HFFc6 (cell line): ENCODE measurements at regions not wholly inside any gene's neighbourhood (a gene's known extent, or its start where the extent isn't known, plus 50 kb on each side); places are given as distances from the start of the nearest gene placed in this dataset.

ENCODE experiments used
- DNase-seq: peaks from one replicate; pipeline ENCODE4 v3.0.0-alpha.2; 2018
- H3K27ac Mint-ChIP-seq: 2 replicates; pipeline ENCODE4 v1.8.0; 2020; ENCODE audit warnings: mild to moderate bottlenecking, mixed read lengths
- H3K27me3 Mint-ChIP-seq: 2 replicates; pipeline ENCODE4 v1.8.0; 2021; ENCODE audit warnings: mild to moderate bottlenecking, moderate library complexity, mixed read lengths; ENCODE audit not compliant: insufficient read depth
- H3K36me3 Mint-ChIP-seq: 2 replicates; pipeline ENCODE4 v1.8.0; 2021; ENCODE audit warnings: low read depth, mixed read lengths
- H3K4me1 Mint-ChIP-seq: 2 replicates; pipeline ENCODE4 v1.8.0; 2020; ENCODE audit warnings: low read depth, mixed read lengths
- H3K4me3 Mint-ChIP-seq: 2 replicates; pipeline ENCODE4 v1.8.0; 2020; ENCODE audit warnings: mild to moderate bottlenecking, moderate library complexity, mixed read lengths
- H3K9me3 Mint-ChIP-seq: 2 replicates; pipeline ENCODE4 v1.8.0; 2020; ENCODE audit warnings: mild to moderate bottlenecking, mixed read lengths
- CTCF ChIP-seq: fragments of 200-600 bp; sonication (generic); IDR thresholded peaks from 2 replicates; pipeline ENCODE4 v1.5.0; 2021; ENCODE audit warnings: antibody characterized with exemption, mild to moderate bottlenecking

- Mint-ChIP-seq H3K36me3 (peaks cover 4% of the 10 kb centered on the region; the same call in 1 of the 2 replicates), H3K27ac (no peak overlapping the region), H3K4me3 (no peak overlapping the region), H3K9me3 (no peaks in the 10 kb centered on the region), H3K27me3 (no peaks in the 10 kb centered on the region; the same call in 1 of the 2 replicates), H3K4me1 (peaks cover 14% of the 10 kb centered on the region)
- no peak for DNase-seq
- no peak for TF ChIP-seq CTCF
Observed at GRCh38 chr2:226360658-226361057, 439.0 kb downstream of the IRS1 start.

- no peak overlapping the region for H3K27ac Mint-ChIP-seq
- no peaks in the 10 kb centered on the region; the same call in 1 of the 2 replicates for H3K27me3 Mint-ChIP-seq
- no peaks in the 10 kb centered on the region for H3K9me3 Mint-ChIP-seq
- no peak for DNase-seq
- no peaks in the 10 kb centered on the region; the same call in 1 of the 2 replicates for H3K36me3 Mint-ChIP-seq
- peaks cover 20% of the 10 kb centered on the region for H3K4me1 Mint-ChIP-seq
- TF ChIP-seq CTCF = no peak
- H3K4me3 Mint-ChIP-seq = no peak overlapping the region
Observed at GRCh38 chr2:226358688-226359087, 440.9 kb downstream of the IRS1 start.

GRCh38 chr2:226357816-226358215 lies 441.8 kb downstream of the IRS1 start:
- no peak for DNase-seq
- peaks cover 11% of the 10 kb centered on the region for H3K4me1 Mint-ChIP-seq
- H3K36me3 Mint-ChIP-seq = no peaks in the 10 kb centered on the region; the same call in 1 of the 2 replicates
- H3K9me3 Mint-ChIP-seq = no peaks in the 10 kb centered on the region
- no peaks in the 10 kb centered on the region for H3K27me3 Mint-ChIP-seq
- no peak overlapping the region for H3K4me3 Mint-ChIP-seq
- no peak for TF ChIP-seq CTCF
- no peak overlapping the region for H3K27ac Mint-ChIP-seq

GRCh38 chr2:226355600-226355999 lies 444.0 kb downstream of the IRS1 start:
- Mint-ChIP-seq H3K4me3 (no peak overlapping the region), H3K36me3 (no peaks in the 10 kb centered on the region), H3K4me1 (peaks cover 7% of the 10 kb centered on the region), H3K27ac (no peak overlapping the region), H3K27me3 (no peaks in the 10 kb centered on the region), H3K9me3 (no peaks in the 10 kb centered on the region)
- TF ChIP-seq CTCF = no peak
- no peak for DNase-seq

- Mint-ChIP-seq H3K9me3 (no peaks in the 10 kb centered on the region), H3K4me1 (peaks cover 7% of the 10 kb centered on the region), H3K36me3 (no peaks in the 10 kb centered on the region), H3K27ac (peak overlapping the region; percentile 33; the same call in 1 of the 2 replicates), H3K27me3 (no peaks in the 10 kb centered on the region), H3K4me3 (no peak overlapping the region)
- peak; percentile 50 for DNase-seq
- no peak for TF ChIP-seq CTCF
Observed at GRCh38 chr2:226354434-226354833, 445.2 kb downstream of the IRS1 start.
